ENCODE measurements at regions not wholly inside any gene's neighbourhood (a gene's known extent, or its start where the extent isn't known, plus 50 kb on each side); places are given as distances from the start of the nearest gene placed in this dataset.

- Mint-ChIP-seq H3K4me1 (ENCODE audit: low read depth) (no peaks in the 10 kb centered on the region), H3K27ac (no peak overlapping the region), H3K9me3 (peaks cover 4% of the 10 kb centered on the region), H3K27me3 (peaks cover 14% of the 10 kb centered on the region), H3K4me3 (no peak overlapping the region), H3K36me3 (no peaks in the 10 kb centered on the region)
- CTCF ChIA-PET, result interaction anchor here (0.6 kb wide), 1 partner anchor 77 kb away, joined by 3 read pairs; no protein-coding TSS in a partner anchor
- POLR2A ChIA-PET, result no interaction called here
- intact Hi-C loops (cut with micrococcal nuclease), result no loop called here
- DNase-seq, result no peak
Observed at GRCh38 chr7:37532636-37533035, 84.0 kb upstream of the ELMO1 start.

- peaks cover 4% of the 10 kb centered on the region for H3K9me3 Mint-ChIP-seq
- peaks cover 14% of the 10 kb centered on the region for H3K27me3 Mint-ChIP-seq
- H3K27ac Mint-ChIP-seq, result no peak overlapping the region
- H3K4me3 Mint-ChIP-seq, result no peak overlapping the region
- no peaks in the 10 kb centered on the region for H3K4me1 Mint-ChIP-seq (ENCODE audit: low read depth)
- intact Hi-C loops (cut with micrococcal nuclease), result no loop called here
- no peak for DNase-seq
- no peaks in the 10 kb centered on the region for H3K36me3 Mint-ChIP-seq
- CTCF ChIA-PET, result no interaction called here
- POLR2A ChIA-PET, result no interaction called here
Observed at GRCh38 chr7:37534893-37535610, 86.4 kb upstream of the ELMO1 start.

- Mint-ChIP-seq H3K4me1 (ENCODE audit: low read depth) (no peaks in the 10 kb centered on the region), H3K9me3 (peaks cover 4% of the 10 kb centered on the region), H3K27me3 (peaks cover 14% of the 10 kb centered on the region), H3K4me3 (no peak overlapping the region), H3K27ac (no peak overlapping the region), H3K36me3 (no peaks in the 10 kb centered on the region)
- CTCF ChIA-PET, result no interaction called here
- intact Hi-C loops (cut with micrococcal nuclease), result no loop called here
- no peak for DNase-seq
- POLR2A ChIA-PET, result no interaction called here
Observed at GRCh38 chr7:37535841-37536240, 87.2 kb upstream of the ELMO1 start.

- H3K4me1 Mint-ChIP-seq (ENCODE audit: low read depth), result no peaks in the 10 kb centered on the region
- ChIA-PET CTCF (no interaction called here), POLR2A (no interaction called here)
- H3K9me3 Mint-ChIP-seq, result peaks cover 4% of the 10 kb centered on the region
- no peak overlapping the region for H3K4me3 Mint-ChIP-seq
- DNase-seq, result no peak
- intact Hi-C loops (cut with micrococcal nuclease), result no loop called here
- peaks cover 13% of the 10 kb centered on the region for H3K27me3 Mint-ChIP-seq
- no peak overlapping the region for H3K27ac Mint-ChIP-seq
- H3K36me3 Mint-ChIP-seq, result no peaks in the 10 kb centered on the region
Observed at GRCh38 chr7:37536706-37537105, 88.0 kb upstream of the ELMO1 start.

- Mint-ChIP-seq H3K27ac (no peak overlapping the region), H3K9me3 (peaks cover 4% of the 10 kb centered on the region), H3K4me1 (ENCODE audit: low read depth) (no peaks in the 10 kb centered on the region), H3K4me3 (no peak overlapping the region), H3K36me3 (no peaks in the 10 kb centered on the region), H3K27me3 (peaks cover 13% of the 10 kb centered on the region)
- ChIA-PET CTCF (no interaction called here), POLR2A (no interaction called here)
- intact Hi-C loops (cut with micrococcal nuclease), result no loop called here
- no peak for DNase-seq
Observed at GRCh38 chr7:37537439-37537838, 88.8 kb upstream of the ELMO1 start.

GRCh38 chr7:37538945-37539344, 90.3 kb upstream of the ELMO1 start:
- ChIA-PET CTCF (no interaction called here), POLR2A (no interaction called here)
- H3K4me1 Mint-ChIP-seq (ENCODE audit: low read depth), result no peaks in the 10 kb centered on the region
- no peak overlapping the region for H3K27ac Mint-ChIP-seq
- H3K36me3 Mint-ChIP-seq, result no peaks in the 10 kb centered on the region
- H3K4me3 Mint-ChIP-seq, result no peak overlapping the region
- no peak for DNase-seq
- peaks cover 4% of the 10 kb centered on the region for H3K27me3 Mint-ChIP-seq
- intact Hi-C loops (cut with micrococcal nuclease), result no loop called here
- H3K9me3 Mint-ChIP-seq, result no peaks in the 10 kb centered on the region

GRCh38 chr7:37540917-37541316, 92.3 kb upstream of the ELMO1 start:
- intact Hi-C loops (cut with micrococcal nuclease), result no loop called here
- no peak overlapping the region for H3K27ac Mint-ChIP-seq
- CTCF ChIA-PET, result no interaction called here

GRCh38 chr7:37541810-37542443, 93.3 kb upstream of the ELMO1 start:
- intact Hi-C loops (cut with micrococcal nuclease), result no loop called here
- Mint-ChIP-seq H3K9me3 (no peaks in the 10 kb centered on the region), H3K27me3 (peaks cover 3% of the 10 kb centered on the region), H3K4me3 (no peak overlapping the region), H3K27ac (no peak overlapping the region), H3K36me3 (no peaks in the 10 kb centered on the region), H3K4me1 (ENCODE audit: low read depth) (no peaks in the 10 kb centered on the region)
- POLR2A ChIA-PET, result no interaction called here
- no peak for DNase-seq
- CTCF ChIA-PET, result no interaction called here

More at GRCh38 chr7:37540917-37541316, 92.3 kb upstream of the ELMO1 start:
- peaks cover 3% of the 10 kb centered on the region for H3K27me3 Mint-ChIP-seq
- POLR2A ChIA-PET, result no interaction called here
- no peaks in the 10 kb centered on the region for H3K36me3 Mint-ChIP-seq
- DNase-seq, result no peak
- H3K4me3 Mint-ChIP-seq, result no peak overlapping the region
- H3K4me1 Mint-ChIP-seq (ENCODE audit: low read depth), result no peaks in the 10 kb centered on the region
- H3K9me3 Mint-ChIP-seq, result no peaks in the 10 kb centered on the region

GRCh38 chr7:37545619-37546534, 97.2 kb upstream of the ELMO1 start:
- intact Hi-C loops (cut with micrococcal nuclease), result no loop called here
- H3K4me1 Mint-ChIP-seq (ENCODE audit: low read depth), result no peaks in the 10 kb centered on the region
- no peak overlapping the region for H3K4me3 Mint-ChIP-seq
- ChIA-PET POLR2A (no interaction called here), CTCF (no interaction called here)
- no peaks in the 10 kb centered on the region for H3K9me3 Mint-ChIP-seq
- peaks cover 3% of the 10 kb centered on the region for H3K27me3 Mint-ChIP-seq
- DNase-seq, result no peak
- H3K27ac Mint-ChIP-seq, result no peak overlapping the region
- no peaks in the 10 kb centered on the region for H3K36me3 Mint-ChIP-seq

GRCh38 chr7:37546677-37547076, 98.0 kb upstream of the ELMO1 start:
- ChIA-PET CTCF (no interaction called here), POLR2A (no interaction called here)
- no peak overlapping the region for H3K4me3 Mint-ChIP-seq
- intact Hi-C loops (cut with micrococcal nuclease), result no loop called here
- H3K36me3 Mint-ChIP-seq, result no peaks in the 10 kb centered on the region
- no peak overlapping the region for H3K27ac Mint-ChIP-seq
- H3K27me3 Mint-ChIP-seq, result peaks cover 3% of the 10 kb centered on the region
- no peaks in the 10 kb centered on the region for H3K4me1 Mint-ChIP-seq (ENCODE audit: low read depth)
- no peaks in the 10 kb centered on the region for H3K9me3 Mint-ChIP-seq
- DNase-seq, result no peak

- ChIA-PET POLR2A (no interaction called here), CTCF (no interaction called here)
- Mint-ChIP-seq H3K27ac (no peak overlapping the region), H3K27me3 (peaks cover 5% of the 10 kb centered on the region), H3K4me3 (no peak overlapping the region), H3K4me1 (ENCODE audit: low read depth) (no peaks in the 10 kb centered on the region), H3K36me3 (no peaks in the 10 kb centered on the region), H3K9me3 (no peaks in the 10 kb centered on the region)
- DNase-seq, result no peak
- intact Hi-C loops (cut with micrococcal nuclease), result no loop called here
Observed at GRCh38 chr7:37549076-37549931, 100.6 kb upstream of the ELMO1 start.

GRCh38 chr7:37550426-37550825, 101.8 kb upstream of the ELMO1 start:
- H3K27me3 Mint-ChIP-seq, result peaks cover 5% of the 10 kb centered on the region
- no peak for DNase-seq
- intact Hi-C loops (cut with micrococcal nuclease), result no loop called here
- no peak overlapping the region for H3K27ac Mint-ChIP-seq
- CTCF ChIA-PET, result no interaction called here
- H3K4me3 Mint-ChIP-seq, result no peak overlapping the region
- no peaks in the 10 kb centered on the region for H3K36me3 Mint-ChIP-seq
- POLR2A ChIA-PET, result no interaction called here
- no peaks in the 10 kb centered on the region for H3K4me1 Mint-ChIP-seq (ENCODE audit: low read depth)
- no peaks in the 10 kb centered on the region for H3K9me3 Mint-ChIP-seq
